ENCODE measurements at regions not wholly inside any gene's neighbourhood (a gene's known extent, or its start where the extent isn't known, plus 50 kb on each side); places are given as distances from the start of the nearest gene placed in this dataset.

DNA sequence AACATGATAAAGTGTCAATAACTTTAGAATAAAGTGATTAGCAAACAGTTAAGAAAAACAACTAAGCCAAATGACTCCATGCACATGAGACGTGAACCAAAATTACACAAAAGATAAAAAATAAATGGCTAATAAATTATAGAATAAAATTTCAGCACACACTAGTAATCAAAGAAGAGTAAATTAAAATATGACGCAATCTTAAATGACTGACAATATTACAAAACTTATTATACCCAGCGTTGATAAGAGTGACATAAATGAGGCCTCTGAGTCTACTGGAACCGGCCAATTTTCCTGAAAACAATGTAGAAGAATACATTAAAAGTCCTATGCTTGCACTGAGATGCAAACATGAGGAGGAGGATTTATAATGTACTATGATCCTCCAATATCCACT lies 187.4 kb downstream of the DHX15 start:
- TF ChIP-seq, protein P1, sequence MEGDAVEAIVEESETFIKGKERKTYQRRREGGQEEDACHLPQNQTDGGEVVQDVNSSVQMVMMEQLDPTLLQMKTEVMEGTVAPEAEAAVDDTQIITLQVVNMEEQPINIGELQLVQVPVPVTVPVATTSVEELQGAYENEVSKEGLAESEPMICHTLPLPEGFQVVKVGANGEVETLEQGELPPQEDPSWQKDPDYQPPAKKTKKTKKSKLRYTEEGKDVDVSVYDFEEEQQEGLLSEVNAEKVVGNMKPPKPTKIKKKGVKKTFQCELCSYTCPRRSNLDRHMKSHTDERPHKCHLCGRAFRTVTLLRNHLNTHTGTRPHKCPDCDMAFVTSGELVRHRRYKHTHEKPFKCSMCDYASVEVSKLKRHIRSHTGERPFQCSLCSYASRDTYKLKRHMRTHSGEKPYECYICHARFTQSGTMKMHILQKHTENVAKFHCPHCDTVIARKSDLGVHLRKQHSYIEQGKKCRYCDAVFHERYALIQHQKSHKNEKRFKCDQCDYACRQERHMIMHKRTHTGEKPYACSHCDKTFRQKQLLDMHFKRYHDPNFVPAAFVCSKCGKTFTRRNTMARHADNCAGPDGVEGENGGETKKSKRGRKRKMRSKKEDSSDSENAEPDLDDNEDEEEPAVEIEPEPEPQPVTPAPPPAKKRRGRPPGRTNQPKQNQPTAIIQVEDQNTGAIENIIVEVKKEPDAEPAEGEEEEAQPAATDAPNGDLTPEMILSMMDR (IDR thresholded peaks at IDR 0.05), result no peak
- no peak for TF ChIP-seq POLR2A (IDR thresholded peaks at IDR 0.05)
